PC-9 (cell line): ENCODE measurements at regions not wholly inside any gene's neighbourhood (a gene's known extent, or its start where the extent isn't known, plus 50 kb on each side); places are given as distances from the start of the nearest gene placed in this dataset.
"Not testable (repeated sequence)": the region's sequence is repeated elsewhere in the genome, so short reads cannot be mapped to it uniquely, and the experiment has no call there.

Experiments used
- BruUV-seq: library from RNA; stranded (reverse); fragments of 400-500 nt; replicated peaks from 2 replicates; lab custom pipeline; 2021; lab: Mats Ljungman, UMichigan
- CTCF ChIA-PET: fragments of 300-600 bp; sonication (Branson Sonifier 250); formaldehyde crosslinking; loops from one replicate; lab custom pipeline; 2022; ENCODE audit warnings: antibody characterized with exemption; lab: Charles Lee
- POLR2A ChIA-PET: fragments of 300-600 bp; sonication (Branson Sonifier 250); formaldehyde crosslinking; loops from one replicate; lab custom pipeline; 2022; ENCODE audit warnings: antibody characterized with exemption; ENCODE audit not compliant: unreplicated experiment; lab: Charles Lee
- DNase-seq, 2 experiments: peaks; one replicate each; pipeline versions ENCODE4 v3.0.0 to v3.0.0-alpha.2; 2015 to 2022; ENCODE audit warnings: mixed read lengths in 1 of 2
- H2AFZ ChIP-seq: fragments of 200-600 bp; sonication (generic); 2 replicates; pipeline ENCODE4 v1.8.1; 2017; ENCODE audit warnings: antibody characterized with exemption
- H3F3A ChIP-seq: fragments of 200-600 bp; sonication (generic); 2 replicates; pipeline ENCODE4 v1.8.1; 2017; ENCODE audit warnings: antibody characterized with exemption, mild to moderate bottlenecking, low read depth; ENCODE audit not compliant: insufficient read depth
- H3K27ac ChIP-seq: fragments of 200-600 bp; sonication (generic); 2 replicates; pipeline ENCODE4 v1.6.1; 2016; ENCODE audit warnings: mixed run types
- H3K27me3 ChIP-seq: fragments of 200-600 bp; sonication (generic); 2 replicates; pipeline ENCODE4 v1.6.1; 2016; ENCODE audit warnings: low read depth, mixed run types; ENCODE audit not compliant: insufficient read depth
- H3K36me3 ChIP-seq: fragments of 200-600 bp; sonication (generic); 2 replicates; pipeline ENCODE4 v1.6.1; 2016; ENCODE audit warnings: low read depth, mixed run types
- H3K4me1 ChIP-seq: fragments of 200-600 bp; sonication (generic); replicated peaks from 2 replicates; pipeline ENCODE4 v1.6.1; 2016; ENCODE audit warnings: mixed run types; ENCODE audit not compliant: insufficient read depth
- H3K4me2 ChIP-seq: fragments of 200-600 bp; sonication (generic); 2 replicates; pipeline ENCODE4 v1.6.1; 2017; ENCODE audit warnings: mixed run types
- H3K4me3 ChIP-seq: fragments of 200-600 bp; sonication (generic); 2 replicates; pipeline ENCODE4 v1.6.1; 2016; ENCODE audit warnings: mixed run types
- H3K79me2 ChIP-seq: fragments of 200-600 bp; sonication (generic); 2 replicates; pipeline ENCODE4 v1.6.1; 2017; ENCODE audit warnings: low read depth, mixed run types
- H3K9me2 ChIP-seq: fragments of 200-600 bp; sonication (generic); 2 replicates; pipeline ENCODE4 v1.8.1; 2017; ENCODE audit warnings: mild to moderate bottlenecking; ENCODE audit not compliant: insufficient read depth
- H3K9me3 ChIP-seq: fragments of 200-600 bp; sonication (generic); 2 replicates; pipeline ENCODE4 v1.8.1; 2016; ENCODE audit warnings: low read depth; ENCODE audit not compliant: insufficient read depth
- H4K20me1 ChIP-seq: fragments of 200-600 bp; sonication (generic); 2 replicates; pipeline ENCODE4 v1.8.1; 2017; ENCODE audit not compliant: insufficient read depth
- CTCF ChIP-seq: fragments of 200-600 bp; sonication (generic); conservative IDR thresholded peaks from 2 replicates; pipeline ENCODE4 v1.6.1; 2017; ENCODE audit warnings: mixed run types, antibody characterized with exemption, mild to moderate bottlenecking, moderate library complexity
- EZH2 ChIP-seq: fragments of 200-600 bp; sonication (generic); IDR thresholded peaks from 2 replicates; pipeline ENCODE4 v1.8.0; 2017; ENCODE audit warnings: antibody characterized with exemption, low read depth
- intact Hi-C: fragments of 100-400 bp; cut with micrococcal nuclease; formaldehyde crosslinking; loops from one replicate; pipeline ENCODE4 v1.10.0; 2022; ENCODE audit not compliant: unreplicated experiment

GRCh38 chr21:20045197-20045596 is 953.0 kb upstream of the NCAM2 start:
- ChIA-PET CTCF (no interaction called here), POLR2A (no interaction called here)
- Histone ChIP-seq H3K4me2 (no peak overlapping the region), H3K79me2 (no peaks in the 10 kb centered on the region), H2AFZ (no peak overlapping the region), H3K36me3 (no peaks in the 10 kb centered on the region), H3K4me1 (no peaks in the 10 kb centered on the region), H4K20me1 (no peaks in the 10 kb centered on the region), H3K27ac (no peak overlapping the region), H3K9me3 (no peaks in the 10 kb centered on the region), H3K27me3 (no peaks in the 10 kb centered on the region), H3F3A (no peaks in the 10 kb centered on the region), H3K4me3 (no peak overlapping the region), H3K9me2 (no peaks in the 10 kb centered on the region)
- no peak for DNase-seq
- no TSS peak for BruUV-seq
- intact Hi-C loops: no loop called here
- TF ChIP-seq CTCF (no peak), EZH2 (no peak)

GRCh38 chr21:20048130-20048837 is 949.9 kb upstream of the NCAM2 start:
- CTCF ChIA-PET, H3K4me1 ChIP-seq, BruUV-seq, POLR2A ChIA-PET, H3K4me3 ChIP-seq, H2AFZ ChIP-seq, H3K27me3 ChIP-seq, H3K27ac ChIP-seq, H3K79me2 ChIP-seq, H3F3A ChIP-seq, H3K4me2 ChIP-seq, H3K9me2 ChIP-seq, intact Hi-C loops, H3K36me3 ChIP-seq, DNase-seq, H3K9me3 ChIP-seq, H4K20me1 ChIP-seq: not testable (repeated sequence)

GRCh38 chr21:20083336-20083735 is 914.9 kb upstream of the NCAM2 start:
- Histone ChIP-seq H3K9me3 (no peaks in the 10 kb centered on the region), H3K27me3 (no peaks in the 10 kb centered on the region), H3F3A (no peaks in the 10 kb centered on the region), H3K4me3 (no peak overlapping the region), H4K20me1 (no peaks in the 10 kb centered on the region), H3K4me1 (no peaks in the 10 kb centered on the region), H3K36me3 (no peaks in the 10 kb centered on the region), H3K79me2 (no peaks in the 10 kb centered on the region), H3K9me2 (no peaks in the 10 kb centered on the region), H3K4me2 (no peak overlapping the region), H3K27ac (no peak overlapping the region), H2AFZ (no peak overlapping the region)
- intact Hi-C loops: no loop called here
- TF ChIP-seq CTCF (no peak), EZH2 (no peak)
- no peak for DNase-seq
- no TSS peak for BruUV-seq
- CTCF ChIA-PET: no interaction called here
- POLR2A ChIA-PET: no interaction called here

GRCh38 chr21:20083925-20084324 is 914.3 kb upstream of the NCAM2 start:
- Histone ChIP-seq H3K9me2 (no peaks in the 10 kb centered on the region), H3F3A (no peaks in the 10 kb centered on the region), H3K4me3 (no peak overlapping the region), H3K27ac (no peak overlapping the region), H3K4me1 (no peaks in the 10 kb centered on the region), H2AFZ (no peak overlapping the region), H3K27me3 (no peaks in the 10 kb centered on the region), H3K9me3 (no peaks in the 10 kb centered on the region), H3K4me2 (no peak overlapping the region), H3K79me2 (no peaks in the 10 kb centered on the region), H3K36me3 (no peaks in the 10 kb centered on the region), H4K20me1 (no peaks in the 10 kb centered on the region)
- TF ChIP-seq CTCF: no peak
- TF ChIP-seq EZH2: no peak
- no TSS peak for BruUV-seq
- POLR2A ChIA-PET: no interaction called here
- CTCF ChIA-PET: no interaction called here
- intact Hi-C loops: no loop called here
- DNase-seq: no peak
